HEK293 (cell line): ENCODE measurements at regions not wholly inside any gene's neighbourhood (a gene's known extent, or its start where the extent isn't known, plus 50 kb on each side); places are given as distances from the start of the nearest gene placed in this dataset.

Experiments used
- CTCF ChIA-PET: fragments of 350-600 bp; formaldehyde crosslinking; extraction: SDS; loops from one replicate; lab custom pipeline; 2021; ENCODE audit warnings: antibody characterized with exemption; lab: Yijun Ruan, JAX
- POLR2A ChIA-PET: fragments of 300-600 bp; formaldehyde crosslinking; extraction: SDS; loops from one replicate; lab custom pipeline; 2020; ENCODE audit warnings: antibody characterized with exemption, inconsistent platforms; lab: Yijun Ruan, JAX
- H3K27ac ChIP-seq: fragments of 200-500 bp; sonication (Bioruptor generic); 2 replicates; pipeline ENCODE4 v1.5.1; 2014; ENCODE audit warnings: low read depth, low read length, control low read depth, inconsistent platforms; ENCODE audit errors: extremely low read depth
- H3K36me3 ChIP-seq, 2 experiments: fragments of 200-500 bp in 1 of 2; sonication (Bioruptor generic) in 1 of 2; 1 replicate in 1 of 2; 2 replicates in 1 of 2; pipeline ENCODE4 v1.5.1; 2014 to 2017; ENCODE audit warnings: inconsistent platforms in 2 of 2, low read length in 2 of 2; ENCODE audit not compliant: control insufficient read depth in 2 of 2, insufficient read depth in 1 of 2
- H3K4me1 ChIP-seq: fragments of 200-500 bp; sonication (Bioruptor generic); 2 replicates; pipeline ENCODE4 v1.5.1; 2014; ENCODE audit warnings: mild to moderate bottlenecking, low read length, inconsistent platforms; ENCODE audit not compliant: control insufficient read depth, insufficient read depth
- H3K4me3 ChIP-seq: 2 replicates; pipeline ENCODE4 v1.5.1; 2011; ENCODE audit warnings: low read depth, mild to moderate bottlenecking, control low read depth, low read length, moderate library complexity
- H3K9me3 ChIP-seq: fragments of 200-500 bp; sonication (Bioruptor generic); 2 replicates; pipeline ENCODE4 v1.5.1; 2014; ENCODE audit warnings: low read depth, low read length, inconsistent platforms; ENCODE audit not compliant: control insufficient read depth, insufficient read depth
- FEZF1 ChIP-seq: fragments of 450-650 bp; formaldehyde crosslinking; IDR thresholded peaks from 2 replicates; pipeline ENCODE4 v1.5.1; 2016; ENCODE audit warnings: missing biosample characterization, missing genetic modification characterization
- HOXA7 ChIP-seq: sonication (generic); formaldehyde crosslinking; IDR thresholded peaks from 2 replicates; pipeline ENCODE4 v1.8.1; 2022; ENCODE audit warnings: missing genetic modification reagents, borderline replicate concordance
- KLF1 ChIP-seq: fragments of 450-650 bp; formaldehyde crosslinking; IDR thresholded peaks from 2 replicates; pipeline ENCODE4 v1.5.1; 2016; ENCODE audit warnings: missing biosample characterization, missing genetic modification characterization
- SCRT1 ChIP-seq: fragments of 450-650 bp; formaldehyde crosslinking; IDR thresholded peaks from 2 replicates; pipeline ENCODE4 v1.5.1; 2016; ENCODE audit warnings: missing biosample characterization, missing genetic modification characterization, borderline replicate concordance
- ZIC2 ChIP-seq: fragments of 450-650 bp; formaldehyde crosslinking; IDR thresholded peaks from 2 replicates; pipeline ENCODE4 v1.5.1; 2016; ENCODE audit warnings: missing biosample characterization, missing genetic modification characterization
- ZNF112 ChIP-seq: fragments of 450-650 bp; formaldehyde crosslinking; IDR thresholded peaks from 2 replicates; pipeline ENCODE4 v1.5.0; 2017; ENCODE audit warnings: missing biosample characterization, missing genetic modification characterization
- ZNF121 ChIP-seq: fragments of 450-650 bp; formaldehyde crosslinking; IDR thresholded peaks from 2 replicates; pipeline ENCODE4 v1.5.1; 2016; ENCODE audit warnings: missing biosample characterization, missing genetic modification characterization
- ZNF138 ChIP-seq: fragments of 450-650 bp; formaldehyde crosslinking; IDR thresholded peaks from 2 replicates; pipeline ENCODE4 v1.5.1; 2016; ENCODE audit warnings: missing biosample characterization, missing genetic modification characterization, borderline replicate concordance
- ZNF239 ChIP-seq: fragments of 450-650 bp; formaldehyde crosslinking; IDR thresholded peaks from 2 replicates; pipeline ENCODE4 v1.5.1; 2016; ENCODE audit warnings: missing biosample characterization, missing genetic modification characterization
- ZNF341 ChIP-seq: fragments of 450-650 bp; formaldehyde crosslinking; IDR thresholded peaks from 2 replicates; pipeline ENCODE4; 2016; ENCODE audit warnings: low read depth, missing biosample characterization, missing genetic modification characterization
- ZNF394 ChIP-seq: fragments of 450-650 bp; formaldehyde crosslinking; IDR thresholded peaks from 2 replicates; pipeline ENCODE4 v1.5.1; 2016; ENCODE audit warnings: missing biosample characterization, missing genetic modification characterization, mild to moderate bottlenecking, moderate library complexity, borderline replicate concordance
- ZNF416 ChIP-seq: fragments of 450-650 bp; formaldehyde crosslinking; IDR thresholded peaks from 2 replicates; pipeline ENCODE4 v1.5.1; 2016; ENCODE audit warnings: missing biosample characterization, missing genetic modification characterization
- ZNF488 ChIP-seq: fragments of 450-650 bp; formaldehyde crosslinking; IDR thresholded peaks from 2 replicates; pipeline ENCODE4 v1.5.1; 2016; ENCODE audit warnings: missing biosample characterization, missing genetic modification characterization
- ZNF629 ChIP-seq: fragments of 450-650 bp; formaldehyde crosslinking; IDR thresholded peaks from 2 replicates; pipeline ENCODE4 v1.5.1; 2017; ENCODE audit warnings: missing biosample characterization, missing genetic modification characterization
- ZNF658 ChIP-seq: fragments of 450-650 bp; formaldehyde crosslinking; IDR thresholded peaks from 2 replicates; pipeline ENCODE4; 2016; ENCODE audit warnings: missing biosample characterization, missing genetic modification characterization
- ZNF664 ChIP-seq: fragments of 450-650 bp; formaldehyde crosslinking; IDR thresholded peaks from 2 replicates; pipeline ENCODE4 v1.5.1; 2016; ENCODE audit warnings: missing biosample characterization, missing genetic modification characterization
- ZSCAN23 ChIP-seq: fragments of 450-650 bp; formaldehyde crosslinking; IDR thresholded peaks from 2 replicates; pipeline ENCODE4 v1.5.1; 2016; ENCODE audit warnings: missing biosample characterization, missing genetic modification characterization
- ZXDB ChIP-seq: fragments of 450-650 bp; formaldehyde crosslinking; IDR thresholded peaks from 2 replicates; pipeline ENCODE4 v1.5.1; 2016; ENCODE audit warnings: missing biosample characterization, missing genetic modification characterization
- TF ChIP-seq, protein P1 (sequence below): fragments of 450-650 bp; formaldehyde crosslinking; IDR thresholded peaks from 2 replicates; pipeline ENCODE4 v1.5.1; 2016; ENCODE audit warnings: missing biosample characterization, missing genetic modification characterization, low read depth
- TF ChIP-seq, protein P2 (sequence below): fragments of 450-650 bp; formaldehyde crosslinking; IDR thresholded peaks from 2 replicates; pipeline ENCODE4 v1.5.1; 2017; ENCODE audit warnings: missing biosample characterization, missing genetic modification characterization
- TF ChIP-seq, protein P3 (sequence below): fragments of 450-650 bp; formaldehyde crosslinking; IDR thresholded peaks from 2 replicates; pipeline ENCODE4; 2016; ENCODE audit warnings: missing biosample characterization, missing genetic modification characterization
- TF ChIP-seq, protein P4 (sequence below): fragments of 450-650 bp; formaldehyde crosslinking; IDR thresholded peaks from 2 replicates; pipeline ENCODE4 v1.5.1; 2016; ENCODE audit warnings: missing biosample characterization, missing genetic modification characterization

GRCh38 chr2:57880446-57880845 lies 166.2 kb upstream of the VRK2 start:
- H3K4me1 ChIP-seq, result peaks cover 10% of the 10 kb centered on the region
- POLR2A ChIA-PET, result no interaction called here
- no peak overlapping the region for H3K4me3 ChIP-seq
- no peak overlapping the region for H3K27ac ChIP-seq
- no peaks in the 10 kb centered on the region for H3K9me3 ChIP-seq
- H3K36me3 ChIP-seq, result no peaks in the 10 kb centered on the region
- no peak for TF ChIP-seq FEZF1
- no peak for TF ChIP-seq ZNF416
- no peak for TF ChIP-seq ZNF341 (tag by site-specific recombination)
- TF ChIP-seq ZNF121 (tag by site-specific recombination), result no peak
- CTCF ChIA-PET, result no interaction called here

DNA sequence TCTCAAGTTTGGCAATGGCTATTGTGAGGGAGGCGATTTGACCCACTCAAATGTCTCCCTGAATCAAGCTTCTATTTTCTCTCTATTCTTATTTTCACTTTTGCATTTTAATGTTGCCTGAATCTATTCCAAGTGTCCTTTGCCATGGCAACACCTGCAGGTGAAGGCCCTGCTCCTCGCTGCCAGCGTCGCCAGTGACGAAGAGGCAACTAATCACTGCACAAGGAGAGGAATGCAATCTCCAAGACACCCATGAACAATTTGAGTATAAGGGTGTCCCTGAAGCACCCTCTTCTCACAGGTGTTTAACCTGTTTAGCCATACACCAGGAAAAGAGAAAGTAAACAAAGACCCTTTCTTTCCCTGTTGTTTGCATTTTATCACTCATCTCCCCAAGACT lies 165.6 kb upstream of the VRK2 start:
- Histone ChIP-seq H3K27ac (no peak overlapping the region), H3K4me1 (peaks cover 10% of the 10 kb centered on the region), H3K36me3 (no peaks in the 10 kb centered on the region), H3K4me3 (no peak overlapping the region), H3K9me3 (no peaks in the 10 kb centered on the region)
- CTCF ChIA-PET, result no interaction called here
- POLR2A ChIA-PET, result no interaction called here
- 0 out of 2 replicates have a peak, but pooled peaks have one; percentile 12 for TF ChIP-seq SCRT1
- TF ChIP-seq ZNF394 (tag by site-specific recombination), result no peak

GRCh38 chr2:57881998-57882888 lies 164.4 kb upstream of the VRK2 start:
- H3K36me3 ChIP-seq, result no peaks in the 10 kb centered on the region
- peaks cover 9% of the 10 kb centered on the region for H3K4me1 ChIP-seq
- no peaks in the 10 kb centered on the region for H3K9me3 ChIP-seq
- CTCF ChIA-PET, result no interaction called here
- no peak overlapping the region for H3K4me3 ChIP-seq
- POLR2A ChIA-PET, result no interaction called here
- no peak overlapping the region for H3K27ac ChIP-seq
- no peak for TF ChIP-seq ZNF488 (tag by site-specific recombination)
- no peak for TF ChIP-seq ZNF629 (tag by site-specific recombination)
- TF ChIP-seq HOXA7 (CRISPR knock-in tag), result no peak
- no peak for TF ChIP-seq ZNF239 (tag by site-specific recombination)
- no peak for TF ChIP-seq ZNF664 (tag by site-specific recombination)
- TF ChIP-seq ZSCAN23 (tag by site-specific recombination), result no peak
- TF ChIP-seq ZNF112 (tag by site-specific recombination), result no peak
- TF ChIP-seq KLF1 (tag by site-specific recombination), result no peak
- TF ChIP-seq, protein P1, sequence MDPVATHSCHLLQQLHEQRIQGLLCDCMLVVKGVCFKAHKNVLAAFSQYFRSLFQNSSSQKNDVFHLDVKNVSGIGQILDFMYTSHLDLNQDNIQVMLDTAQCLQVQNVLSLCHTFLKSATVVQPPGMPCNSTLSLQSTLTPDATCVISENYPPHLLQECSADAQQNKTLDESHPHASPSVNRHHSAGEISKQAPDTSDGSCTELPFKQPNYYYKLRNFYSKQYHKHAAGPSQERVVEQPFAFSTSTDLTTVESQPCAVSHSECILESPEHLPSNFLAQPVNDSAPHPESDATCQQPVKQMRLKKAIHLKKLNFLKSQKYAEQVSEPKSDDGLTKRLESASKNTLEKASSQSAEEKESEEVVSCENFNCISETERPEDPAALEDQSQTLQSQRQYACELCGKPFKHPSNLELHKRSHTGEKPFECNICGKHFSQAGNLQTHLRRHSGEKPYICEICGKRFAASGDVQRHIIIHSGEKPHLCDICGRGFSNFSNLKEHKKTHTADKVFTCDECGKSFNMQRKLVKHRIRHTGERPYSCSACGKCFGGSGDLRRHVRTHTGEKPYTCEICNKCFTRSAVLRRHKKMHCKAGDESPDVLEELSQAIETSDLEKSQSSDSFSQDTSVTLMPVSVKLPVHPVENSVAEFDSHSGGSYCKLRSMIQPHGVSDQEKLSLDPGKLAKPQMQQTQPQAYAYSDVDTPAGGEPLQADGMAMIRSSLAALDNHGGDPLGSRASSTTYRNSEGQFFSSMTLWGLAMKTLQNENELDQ (tag by site-specific recombination), result no peak
- TF ChIP-seq ZIC2, result no peak
- TF ChIP-seq ZNF658 (tag by site-specific recombination), result no peak
- TF ChIP-seq, protein P2, sequence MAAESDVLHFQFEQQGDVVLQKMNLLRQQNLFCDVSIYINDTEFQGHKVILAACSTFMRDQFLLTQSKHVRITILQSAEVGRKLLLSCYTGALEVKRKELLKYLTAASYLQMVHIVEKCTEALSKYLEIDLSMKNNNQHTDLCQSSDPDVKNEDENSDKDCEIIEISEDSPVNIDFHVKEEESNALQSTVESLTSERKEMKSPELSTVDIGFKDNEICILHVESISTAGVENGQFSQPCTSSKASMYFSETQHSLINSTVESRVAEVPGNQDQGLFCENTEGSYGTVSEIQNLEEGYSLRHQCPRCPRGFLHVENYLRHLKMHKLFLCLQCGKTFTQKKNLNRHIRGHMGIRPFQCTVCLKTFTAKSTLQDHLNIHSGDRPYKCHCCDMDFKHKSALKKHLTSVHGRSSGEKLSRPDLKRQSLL, result no peak
- TF ChIP-seq, protein P3, sequence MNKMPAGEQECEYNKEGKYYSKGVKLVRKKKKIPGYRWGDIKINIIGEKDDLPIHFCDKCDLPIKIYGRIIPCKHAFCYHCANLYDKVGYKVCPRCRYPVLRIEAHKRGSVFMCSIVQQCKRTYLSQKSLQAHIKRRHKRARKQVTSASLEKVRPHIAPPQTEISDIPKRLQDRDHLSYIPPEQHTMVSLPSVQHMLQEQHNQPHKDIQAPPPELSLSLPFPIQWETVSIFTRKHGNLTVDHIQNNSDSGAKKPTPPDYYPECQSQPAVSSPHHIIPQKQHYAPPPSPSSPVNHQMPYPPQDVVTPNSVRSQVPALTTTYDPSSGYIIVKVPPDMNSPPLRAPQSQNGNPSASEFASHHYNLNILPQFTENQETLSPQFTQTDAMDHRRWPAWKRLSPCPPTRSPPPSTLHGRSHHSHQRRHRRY (tag by site-specific recombination), result no peak
- TF ChIP-seq ZNF138 (tag by site-specific recombination), result no peak
- TF ChIP-seq, protein P4, sequence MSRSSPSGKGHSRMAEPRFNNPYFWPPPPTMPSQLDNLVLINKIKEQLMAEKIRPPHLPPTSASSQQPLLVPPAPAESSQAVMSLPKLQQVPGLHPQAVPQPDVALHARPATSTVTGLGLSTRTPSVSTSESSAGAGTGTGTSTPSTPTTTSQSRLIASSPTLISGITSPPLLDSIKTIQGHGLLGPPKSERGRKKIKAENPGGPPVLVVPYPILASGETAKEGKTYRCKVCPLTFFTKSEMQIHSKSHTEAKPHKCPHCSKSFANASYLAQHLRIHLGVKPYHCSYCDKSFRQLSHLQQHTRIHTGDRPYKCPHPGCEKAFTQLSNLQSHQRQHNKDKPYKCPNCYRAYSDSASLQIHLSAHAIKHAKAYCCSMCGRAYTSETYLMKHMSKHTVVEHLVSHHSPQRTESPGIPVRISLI (tag by site-specific recombination), result no peak
- TF ChIP-seq ZXDB (tag by site-specific recombination), result no peak
